B cell (primary cell): ENCODE measurements at regions not wholly inside any gene's neighbourhood (a gene's known extent, or its start where the extent isn't known, plus 50 kb on each side); places are given as distances from the start of the nearest gene placed in this dataset.

Source experiments
- ATAC-seq: fragments of 200-7000 bp; cut with Tn5 transposase; one replicate; pipeline ENCODE4 v1.10.0; 2021; ENCODE audit warnings: low read depth, mild to moderate bottlenecking, moderate number of reproducible peaks, moderate library complexity
- CTCF ChIA-PET: fragments of 350-600 bp; sonication (Branson Sonifier 250); formaldehyde crosslinking; loops from one replicate; lab custom pipeline; 2021; ENCODE audit warnings: antibody characterized with exemption, inconsistent platforms; lab: Charles Lee
- POLR2A ChIA-PET: fragments of 350-600 bp; sonication (Branson Sonifier 250); formaldehyde crosslinking; loops from one replicate; lab custom pipeline; 2021; ENCODE audit warnings: antibody characterized with exemption; lab: Charles Lee
- DNase-seq: peaks from one replicate; pipeline ENCODE4 v3.0.0; 2013
- H2AFZ ChIP-seq: 2 replicates; pipeline ENCODE4 v1.6.1; 2012; ENCODE audit warnings: mild to moderate bottlenecking, low read depth, low read length; ENCODE audit not compliant: insufficient read depth, poor library complexity, severe bottlenecking
- H3K27ac ChIP-seq, 2 donors: 1 replicate in 1 of 2; 2 replicates in 1 of 2; pipeline ENCODE4 v1.5.1; 2012 to 2013; ENCODE audit warnings: low read length in 2 of 2, mild to moderate bottlenecking in 2 of 2, moderate library complexity in 1 of 2
- H3K27me3 ChIP-seq, 4 experiments: fragments of 200-600 bp in 1 of 4; sonication (generic) in 1 of 4; replicated peaks in 1 of 4; 1 replicate in 2 of 4; 2 replicates in 2 of 4; pipeline versions ENCODE4 v1.6.1 to v1.7.0; 2013 to 2016; ENCODE audit warnings: low read length in 3 of 4, mild to moderate bottlenecking in 2 of 4, mixed read lengths in 1 of 4, moderate library complexity in 1 of 4; ENCODE audit not compliant: insufficient read depth in 4 of 4, control insufficient read depth in 3 of 4; ENCODE audit errors: control extremely low read depth in 1 of 4
- H3K36me3 ChIP-seq, 2 experiments: replicated peaks in 1 of 2; 1 replicate in 1 of 2; 2 replicates in 1 of 2; pipeline versions ENCODE4 v1.6.1 to v1.7.1; 2013; ENCODE audit warnings: low read length in 1 of 2; ENCODE audit not compliant: insufficient read depth in 2 of 2, control insufficient read depth in 1 of 2; ENCODE audit errors: control extremely low read depth in 1 of 2, extremely low read depth in 1 of 2
- H3K4me1 ChIP-seq, 2 donors: fragments of 200-600 bp in 1 of 2; sonication (generic) in 1 of 2; 1 replicate in 1 of 2; 2 replicates in 1 of 2; pipeline versions ENCODE4 v1.5.1 to v1.6.1; 2013 to 2017; ENCODE audit warnings: low read length in 2 of 2; ENCODE audit not compliant: control insufficient read depth in 2 of 2, insufficient read depth in 2 of 2
- H3K4me2 ChIP-seq: replicated peaks from 2 replicates; pipeline ENCODE3; 2012; ENCODE audit warnings: mild to moderate bottlenecking, low read depth, low read length; ENCODE audit not compliant: poor library complexity, severe bottlenecking
- H3K4me3 ChIP-seq, 5 experiments: fragments of 200-600 bp in 1 of 5; sonication (generic) in 1 of 5; 1 replicate in 3 of 5; 2 replicates in 2 of 5; pipeline versions ENCODE4 v1.5.1 to v1.7.0; 2011 to 2016; ENCODE audit warnings: low read length in 4 of 5, mild to moderate bottlenecking in 4 of 5, low read depth in 2 of 5, control low read depth in 1 of 5, moderate library complexity in 1 of 5; ENCODE audit not compliant: insufficient read depth in 1 of 5; ENCODE audit errors: control extremely low read depth in 1 of 5, extremely low read depth in 1 of 5
- H3K79me2 ChIP-seq: fragments of 200-600 bp; sonication (generic); one replicate; pipeline ENCODE4 v1.6.0; 2016; ENCODE audit warnings: low read length; ENCODE audit not compliant: control insufficient read depth, insufficient read depth
- H3K9ac ChIP-seq: fragments of 200-600 bp; sonication (generic); 2 replicates; pipeline ENCODE4 v1.6.1; 2017; ENCODE audit warnings: mild to moderate bottlenecking, low read length, moderate library complexity
- H3K9me3 ChIP-seq, 3 donors: one replicate each; pipeline versions ENCODE4 v1.6.1 to v1.7.1; 2013; ENCODE audit warnings: low read length in 2 of 3; ENCODE audit not compliant: control insufficient read depth in 2 of 3, insufficient read depth in 1 of 3; ENCODE audit errors: control extremely low read depth in 1 of 3
- H4K20me1 ChIP-seq: 2 replicates; pipeline ENCODE4 v1.6.0; 2012; ENCODE audit warnings: mild to moderate bottlenecking, low read length; ENCODE audit not compliant: insufficient read depth, control insufficient read depth, poor library complexity, severe bottlenecking
- H3K27ac Mint-ChIP-seq: one replicate; pipeline ENCODE4 v1.8.0; 2021; ENCODE audit warnings: mixed read lengths
- H3K27me3 Mint-ChIP-seq: one replicate; pipeline ENCODE4 v1.8.0; 2021; ENCODE audit warnings: mixed read lengths
- H3K4me1 Mint-ChIP-seq: one replicate; pipeline ENCODE4 v1.8.0; 2021; ENCODE audit warnings: mixed read lengths
- H3K4me3 Mint-ChIP-seq: one replicate; pipeline ENCODE4 v1.8.0; 2021; ENCODE audit warnings: mixed read lengths
- H3K9me3 Mint-ChIP-seq: one replicate; pipeline ENCODE4 v1.8.0; 2022; ENCODE audit warnings: mixed read lengths; ENCODE audit not compliant: insufficient read depth
- EZH2 ChIP-seq: IDR thresholded peaks from 2 replicates; pipeline ENCODE4 v1.6.1; 2012; ENCODE audit warnings: borderline replicate concordance, low read depth, mild to moderate bottlenecking, moderate library complexity, low read length; ENCODE audit not compliant: insufficient read depth, poor library complexity, severe bottlenecking
- WGBS: methylation state at CpG from one replicate; pipeline ENCODE4 v1.1.5; 2013; ENCODE audit warnings: missing lambda C conversion rate; ENCODE audit not compliant: insufficient coverage; 5-methylcytosine and 5-hydroxymethylcytosine counted together
- intact Hi-C: fragments of 100-400 bp; cut with micrococcal nuclease; formaldehyde crosslinking; loops from one replicate; pipeline ENCODE4 v1.10.0; 2022
- TF ChIP-seq, protein P1 (sequence below): fragments of 200-600 bp; IDR thresholded peaks from one replicate; pipeline ENCODE4 v1.8.0; 2022; ENCODE audit warnings: antibody characterized with exemption, mild to moderate bottlenecking

DNA sequence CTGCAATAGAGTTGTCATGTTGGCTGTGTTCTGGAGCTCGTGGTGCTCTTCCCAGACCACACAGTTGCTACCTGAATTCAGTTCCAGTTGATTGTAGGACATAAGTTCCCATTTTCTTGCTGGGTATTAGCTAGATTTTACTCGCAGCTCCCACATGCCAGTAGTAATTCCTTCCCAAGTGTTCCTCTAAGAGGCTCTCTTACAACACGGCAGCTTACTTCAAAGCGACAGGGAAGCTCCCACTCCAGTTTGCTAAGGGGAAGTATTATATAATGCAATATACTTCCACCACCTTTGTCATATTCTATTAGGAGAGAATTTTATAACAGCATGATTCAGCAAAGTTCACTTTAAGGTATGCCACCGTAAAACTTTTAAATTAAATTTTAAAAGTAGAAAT, 623.0 kb downstream of the SLCO4C1 start:
- DNase-seq (no peak), ATAC-seq (no peak)
- no peaks in the 10 kb centered on the region for H3K4me1 ChIP-seq
- no peaks in the 10 kb centered on the region for H3K27me3 ChIP-seq
- no peak overlapping the region for H2AFZ ChIP-seq
- H3K4me3 ChIP-seq: no peak overlapping the region
- Mint-ChIP-seq H3K4me3 (no peak overlapping the region), H3K4me1 (no peaks in the 10 kb centered on the region), H3K27me3 (peaks cover 2% of the 10 kb centered on the region), H3K27ac (no peak overlapping the region), H3K9me3 (no peaks in the 10 kb centered on the region)
- H3K4me2 ChIP-seq: no peak overlapping the region
- H3K36me3 ChIP-seq: no peaks in the 10 kb centered on the region
- H3K9me3 ChIP-seq: no peaks in the 10 kb centered on the region
- TF ChIP-seq EZH2: no peak
- TF ChIP-seq, protein P1, sequence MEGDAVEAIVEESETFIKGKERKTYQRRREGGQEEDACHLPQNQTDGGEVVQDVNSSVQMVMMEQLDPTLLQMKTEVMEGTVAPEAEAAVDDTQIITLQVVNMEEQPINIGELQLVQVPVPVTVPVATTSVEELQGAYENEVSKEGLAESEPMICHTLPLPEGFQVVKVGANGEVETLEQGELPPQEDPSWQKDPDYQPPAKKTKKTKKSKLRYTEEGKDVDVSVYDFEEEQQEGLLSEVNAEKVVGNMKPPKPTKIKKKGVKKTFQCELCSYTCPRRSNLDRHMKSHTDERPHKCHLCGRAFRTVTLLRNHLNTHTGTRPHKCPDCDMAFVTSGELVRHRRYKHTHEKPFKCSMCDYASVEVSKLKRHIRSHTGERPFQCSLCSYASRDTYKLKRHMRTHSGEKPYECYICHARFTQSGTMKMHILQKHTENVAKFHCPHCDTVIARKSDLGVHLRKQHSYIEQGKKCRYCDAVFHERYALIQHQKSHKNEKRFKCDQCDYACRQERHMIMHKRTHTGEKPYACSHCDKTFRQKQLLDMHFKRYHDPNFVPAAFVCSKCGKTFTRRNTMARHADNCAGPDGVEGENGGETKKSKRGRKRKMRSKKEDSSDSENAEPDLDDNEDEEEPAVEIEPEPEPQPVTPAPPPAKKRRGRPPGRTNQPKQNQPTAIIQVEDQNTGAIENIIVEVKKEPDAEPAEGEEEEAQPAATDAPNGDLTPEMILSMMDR: no peak
- ChIA-PET POLR2A (no interaction called here), CTCF (no interaction called here)
- no peaks in the 10 kb centered on the region for H3K79me2 ChIP-seq
- 100% methylated on average over 1 of the region's 5 CpGs for WGBS
- H4K20me1 ChIP-seq: no peaks in the 10 kb centered on the region
- no peak overlapping the region for H3K27ac ChIP-seq
- intact Hi-C loops: no loop called here
- H3K9ac ChIP-seq: no peak overlapping the region

GRCh38 chr5:101664071-101664791, 631.9 kb downstream of the SLCO4C1 start:
- no peak for TF ChIP-seq EZH2
- TF ChIP-seq, protein P1: no peak
- no peak overlapping the region for H3K9ac ChIP-seq
- no peaks in the 10 kb centered on the region for H3K9me3 ChIP-seq
- Mint-ChIP-seq H3K27ac (no peak overlapping the region), H3K27me3 (no peaks in the 10 kb centered on the region), H3K4me3 (no peak overlapping the region), H3K9me3 (no peaks in the 10 kb centered on the region), H3K4me1 (no peaks in the 10 kb centered on the region)
- intact Hi-C loops: no loop called here
- H3K4me1 ChIP-seq: no peaks in the 10 kb centered on the region
- no peak for ATAC-seq
- no peaks in the 10 kb centered on the region for H4K20me1 ChIP-seq
- H2AFZ ChIP-seq: no peak overlapping the region
- CTCF ChIA-PET: interaction anchor here (1.0 kb wide), 1 partner anchor 11 kb away, joined by 3 read pairs; no protein-coding TSS in a partner anchor
- no peak overlapping the region for H3K4me2 ChIP-seq
- no peaks in the 10 kb centered on the region for H3K36me3 ChIP-seq
- 76% methylated on average over 5 of the region's 9 CpGs for WGBS
- POLR2A ChIA-PET: no interaction called here
- H3K4me3 ChIP-seq: no peak overlapping the region
- no peaks in the 10 kb centered on the region for H3K79me2 ChIP-seq
- no peak overlapping the region for H3K27ac ChIP-seq
- H3K27me3 ChIP-seq: no peaks in the 10 kb centered on the region
- no peak for DNase-seq
